Osteocyte (in vitro differentiated cells): ENCODE measurements at regions not wholly inside any gene's neighbourhood (a gene's known extent, or its start where the extent isn't known, plus 50 kb on each side); places are given as distances from the start of the nearest gene placed in this dataset.
"Not testable (repeated sequence)": the region's sequence is repeated elsewhere in the genome, so short reads cannot be mapped to it uniquely, and the experiment has no call there.

Source experiments
- DNase-seq: peaks from one replicate; pipeline ENCODE4 v3.0.0; 2021; ENCODE audit warnings: mixed read lengths; ENCODE audit not compliant: unreplicated experiment; ENCODE audit errors: extremely low spot score
- H3K27ac Mint-ChIP-seq: one replicate; pipeline ENCODE4 v1.8.0; 2021; ENCODE audit warnings: mild to moderate bottlenecking, mixed read lengths; ENCODE audit not compliant: unreplicated experiment
- H3K27me3 Mint-ChIP-seq: one replicate; pipeline ENCODE4 v1.8.0; 2021; ENCODE audit warnings: mixed read lengths; ENCODE audit not compliant: unreplicated experiment
- H3K36me3 Mint-ChIP-seq: one replicate; pipeline ENCODE4 v1.8.0; 2021; ENCODE audit warnings: mixed read lengths; ENCODE audit not compliant: unreplicated experiment
- H3K4me1 Mint-ChIP-seq: one replicate; pipeline ENCODE4 v1.8.0; 2021; ENCODE audit warnings: mixed read lengths; ENCODE audit not compliant: unreplicated experiment
- H3K4me3 Mint-ChIP-seq: one replicate; pipeline ENCODE4 v1.8.0; 2021; ENCODE audit warnings: mild to moderate bottlenecking, moderate library complexity, mixed read lengths; ENCODE audit not compliant: unreplicated experiment
- H3K9me3 Mint-ChIP-seq: one replicate; pipeline ENCODE4 v1.8.0; 2021; ENCODE audit warnings: mixed read lengths; ENCODE audit not compliant: unreplicated experiment
- TF ChIP-seq, protein P1 (sequence below): fragments of 200-600 bp; sonication (generic); IDR thresholded peaks from 2 replicates; pipeline ENCODE4 v1.5.0; 2021; ENCODE audit warnings: antibody characterized with exemption, mild to moderate bottlenecking, moderate library complexity

DNA sequence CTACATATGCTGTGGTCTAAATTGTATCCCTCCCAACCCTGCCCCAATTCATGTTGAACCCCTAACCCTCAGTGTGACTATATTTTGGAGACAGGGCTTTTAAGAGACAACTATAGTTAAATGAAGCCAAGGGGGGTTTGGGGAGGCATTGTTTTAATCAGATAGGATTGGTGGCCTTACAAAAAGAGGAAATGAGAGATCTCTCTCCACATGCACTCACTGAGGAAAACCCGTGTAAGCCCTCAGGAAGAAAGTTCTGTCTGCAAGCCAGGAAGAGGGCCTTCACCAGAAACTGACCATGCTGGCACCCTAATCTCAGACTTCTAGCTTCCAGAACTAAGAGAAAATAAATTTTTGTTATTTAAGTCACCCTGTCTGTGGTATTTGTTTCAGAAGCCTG lies 276.7 kb downstream of the KIF20B start:
- no peak for DNase-seq
- Mint-ChIP-seq H3K4me1 (no peaks in the 10 kb centered on the region), H3K9me3 (no peaks in the 10 kb centered on the region), H3K4me3 (no peak overlapping the region), H3K36me3 (no peaks in the 10 kb centered on the region), H3K27me3 (peaks cover 3% of the 10 kb centered on the region), H3K27ac (no peak overlapping the region)
- TF ChIP-seq, protein P1, sequence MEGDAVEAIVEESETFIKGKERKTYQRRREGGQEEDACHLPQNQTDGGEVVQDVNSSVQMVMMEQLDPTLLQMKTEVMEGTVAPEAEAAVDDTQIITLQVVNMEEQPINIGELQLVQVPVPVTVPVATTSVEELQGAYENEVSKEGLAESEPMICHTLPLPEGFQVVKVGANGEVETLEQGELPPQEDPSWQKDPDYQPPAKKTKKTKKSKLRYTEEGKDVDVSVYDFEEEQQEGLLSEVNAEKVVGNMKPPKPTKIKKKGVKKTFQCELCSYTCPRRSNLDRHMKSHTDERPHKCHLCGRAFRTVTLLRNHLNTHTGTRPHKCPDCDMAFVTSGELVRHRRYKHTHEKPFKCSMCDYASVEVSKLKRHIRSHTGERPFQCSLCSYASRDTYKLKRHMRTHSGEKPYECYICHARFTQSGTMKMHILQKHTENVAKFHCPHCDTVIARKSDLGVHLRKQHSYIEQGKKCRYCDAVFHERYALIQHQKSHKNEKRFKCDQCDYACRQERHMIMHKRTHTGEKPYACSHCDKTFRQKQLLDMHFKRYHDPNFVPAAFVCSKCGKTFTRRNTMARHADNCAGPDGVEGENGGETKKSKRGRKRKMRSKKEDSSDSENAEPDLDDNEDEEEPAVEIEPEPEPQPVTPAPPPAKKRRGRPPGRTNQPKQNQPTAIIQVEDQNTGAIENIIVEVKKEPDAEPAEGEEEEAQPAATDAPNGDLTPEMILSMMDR: no peak

DNA sequence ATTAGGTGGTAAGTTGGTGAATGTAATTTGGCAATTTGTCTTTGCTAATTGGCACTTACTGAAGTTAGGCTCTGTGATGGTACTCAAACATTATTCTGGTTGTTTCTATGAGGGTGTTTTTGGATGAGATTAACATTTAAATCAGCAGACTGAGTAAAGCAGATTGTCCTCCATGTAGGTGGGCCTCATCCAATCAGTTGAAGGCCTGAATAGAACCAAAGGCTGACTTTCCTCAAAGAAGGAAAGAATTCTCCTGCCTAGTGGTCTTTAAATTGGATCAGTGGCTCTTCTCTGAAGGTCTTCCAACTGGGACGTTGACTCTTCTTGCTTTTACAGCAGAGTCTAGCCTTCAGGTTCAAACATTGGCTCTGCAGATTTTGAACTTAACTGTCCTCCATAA lies 278.3 kb downstream of the KIF20B start:
- Mint-ChIP-seq H3K27ac (no peak overlapping the region), H3K4me1 (no peaks in the 10 kb centered on the region), H3K36me3 (no peaks in the 10 kb centered on the region), H3K27me3 (peaks cover 2% of the 10 kb centered on the region), H3K9me3 (no peaks in the 10 kb centered on the region), H3K4me3 (no peak overlapping the region)
- TF ChIP-seq, protein P1: no peak
- DNase-seq: no peak

- no peaks in the 10 kb centered on the region for H3K4me1 Mint-ChIP-seq
- H3K4me3 Mint-ChIP-seq: no peak overlapping the region
- no peak overlapping the region for H3K27ac Mint-ChIP-seq
- no peak for DNase-seq
- H3K27me3 Mint-ChIP-seq: peaks cover 2% of the 10 kb centered on the region
- no peaks in the 10 kb centered on the region for H3K9me3 Mint-ChIP-seq
- TF ChIP-seq, protein P1: no peak
- H3K36me3 Mint-ChIP-seq: no peaks in the 10 kb centered on the region
These were observed 278.8 kb downstream of the KIF20B start for GRCh38 chr10:89980166-89980565.

- TF ChIP-seq, protein P1: no peak
- no peaks in the 10 kb centered on the region for H3K9me3 Mint-ChIP-seq
- no peak for DNase-seq
- H3K36me3 Mint-ChIP-seq: no peaks in the 10 kb centered on the region
- H3K27me3 Mint-ChIP-seq: peaks cover 2% of the 10 kb centered on the region
- H3K4me3 Mint-ChIP-seq: no peak overlapping the region
- H3K27ac Mint-ChIP-seq: no peak overlapping the region
- H3K4me1 Mint-ChIP-seq: no peaks in the 10 kb centered on the region
These were observed 280.5 kb downstream of the KIF20B start for GRCh38 chr10:89981891-89982290.

DNA sequence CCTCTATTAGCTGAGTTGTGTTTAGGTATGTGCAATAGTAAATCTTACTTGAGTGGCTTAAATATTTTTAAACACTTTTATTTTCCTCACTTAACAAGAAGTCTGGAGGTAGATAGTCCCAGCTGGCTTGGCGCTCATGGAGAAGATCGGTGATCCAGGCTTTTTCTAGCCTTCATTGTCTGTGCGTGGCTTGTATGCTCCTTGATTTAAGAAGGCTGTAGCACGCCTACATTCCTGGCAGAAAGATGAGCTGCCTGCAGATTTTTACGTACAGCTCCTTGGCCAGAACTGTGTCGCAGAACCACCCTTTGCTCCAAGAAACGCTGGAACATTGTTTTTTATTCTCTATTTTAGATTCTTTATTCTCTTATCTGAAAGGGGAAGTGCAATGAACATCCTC lies 284.1 kb downstream of the KIF20B start:
- no peaks in the 10 kb centered on the region for H3K4me1 Mint-ChIP-seq
- H3K27me3 Mint-ChIP-seq: peaks cover 2% of the 10 kb centered on the region
- no peak overlapping the region for H3K27ac Mint-ChIP-seq
- TF ChIP-seq, protein P1: no peak
- no peak for DNase-seq
- H3K4me3 Mint-ChIP-seq: no peak overlapping the region
- H3K9me3 Mint-ChIP-seq: no peaks in the 10 kb centered on the region
- no peaks in the 10 kb centered on the region for H3K36me3 Mint-ChIP-seq

DNA sequence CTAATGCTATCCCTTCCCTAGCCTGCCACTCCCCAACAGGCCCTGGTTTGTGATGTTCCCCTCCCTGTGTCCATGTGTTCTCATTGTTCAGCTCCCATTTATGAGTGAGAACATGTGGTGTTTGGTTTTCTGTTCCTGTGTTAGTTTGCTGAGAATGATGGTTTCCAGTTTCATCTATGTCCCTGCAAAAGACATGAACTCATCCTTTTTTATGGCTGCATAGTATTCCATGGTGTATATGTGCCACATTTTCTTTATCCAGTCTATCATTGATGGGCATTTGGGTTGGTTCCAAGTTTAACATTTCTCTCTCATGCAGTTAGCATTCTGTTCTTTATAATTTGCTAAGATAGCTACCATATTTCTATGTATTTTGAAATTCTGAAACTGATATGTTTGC lies 287.0 kb downstream of the KIF20B start:
- not testable (repeated sequence) for DNase-seq, H3K4me3 Mint-ChIP-seq, H3K36me3 Mint-ChIP-seq, H3K4me1 Mint-ChIP-seq, H3K27me3 Mint-ChIP-seq, H3K27ac Mint-ChIP-seq, H3K9me3 Mint-ChIP-seq
